ENCODE measurements at regions not wholly inside any gene's neighbourhood (a gene's known extent, or its start where the extent isn't known, plus 50 kb on each side); places are given as distances from the start of the nearest gene placed in this dataset.
A peak's percentile ranks its signal among the peaks of the same experiment; 100 is the strongest.

GRCh38 chr12:131346555-131347344 is 364.1 kb upstream of the SFSWAP start:
- DNase-seq, result no peak

- no peak for DNase-seq
Observed at GRCh38 chr12:131347345-131347714, 363.6 kb upstream of the SFSWAP start.

- no peak for DNase-seq
Observed at GRCh38 chr12:131347732-131348131, 363.2 kb upstream of the SFSWAP start.

- no peak for DNase-seq
Observed at GRCh38 chr12:131348231-131348630, 362.7 kb upstream of the SFSWAP start.

GRCh38 chr12:131348646-131349045 is 362.2 kb upstream of the SFSWAP start:
- DNase-seq, result no peak

GRCh38 chr12:131349397-131350127 is 361.3 kb upstream of the SFSWAP start:
- peak in 1 of 2 experiments; percentile 22 for DNase-seq

- DNase-seq, result no peak
Observed at GRCh38 chr12:131350943-131351318, 360.0 kb upstream of the SFSWAP start.

GRCh38 chr12:131351319-131352028 is 359.4 kb upstream of the SFSWAP start:
- peak in 1 of 2 experiments; percentile 72 for DNase-seq

GRCh38 chr12:131352296-131352900 is 358.5 kb upstream of the SFSWAP start:
- DNase-seq, result no peak

GRCh38 chr12:131353376-131353775 is 357.5 kb upstream of the SFSWAP start:
- no peak for DNase-seq

GRCh38 chr12:131353826-131354225 is 357.1 kb upstream of the SFSWAP start:
- DNase-seq, result no peak

- no peak for DNase-seq
Observed at GRCh38 chr12:131355361-131356245, 355.3 kb upstream of the SFSWAP start.

- no peak for DNase-seq
Observed at GRCh38 chr12:131356485-131357184, 354.3 kb upstream of the SFSWAP start.

GRCh38 chr12:131357185-131357747 is 353.6 kb upstream of the SFSWAP start:
- no peak for DNase-seq

GRCh38 chr12:131357920-131358319 is 353.0 kb upstream of the SFSWAP start:
- no peak for DNase-seq

- DNase-seq, result no peak
Observed at GRCh38 chr12:131362291-131363211, 348.3 kb upstream of the SFSWAP start.

GRCh38 chr12:131363393-131363792 is 347.5 kb upstream of the SFSWAP start:
- no peak for DNase-seq

- no peak for DNase-seq
Observed at GRCh38 chr12:131363841-131364495, 346.9 kb upstream of the SFSWAP start.
